Type B pancreatic cell (in vitro differentiated cells): ENCODE measurements at regions not wholly inside any gene's neighbourhood (a gene's known extent, or its start where the extent isn't known, plus 50 kb on each side); places are given as distances from the start of the nearest gene placed in this dataset.
"Not testable (repeated sequence)": the region's sequence is repeated elsewhere in the genome, so short reads cannot be mapped to it uniquely, and the experiment has no call there.

Experiments
- DNase-seq: peaks from one replicate; pipeline ENCODE4 v3.0.0; 2021; ENCODE audit warnings: mixed read lengths; ENCODE audit not compliant: unreplicated experiment; ENCODE audit errors: extremely low spot score
- H3K27ac Mint-ChIP-seq: 2 replicates; pipeline ENCODE4 v1.8.0; 2021; ENCODE audit warnings: mild to moderate bottlenecking, mixed read lengths
- H3K27me3 Mint-ChIP-seq: 2 replicates; pipeline ENCODE4 v1.8.0; 2021; ENCODE audit warnings: mixed read lengths
- H3K36me3 Mint-ChIP-seq: 2 replicates; pipeline ENCODE4 v1.8.0; 2021; ENCODE audit warnings: mixed read lengths
- H3K4me1 Mint-ChIP-seq: one replicate; pipeline ENCODE4 v1.8.0; 2021; ENCODE audit warnings: mixed read lengths; ENCODE audit not compliant: unreplicated experiment
- H3K4me3 Mint-ChIP-seq: 2 replicates; pipeline ENCODE4 v1.8.0; 2021; ENCODE audit warnings: mild to moderate bottlenecking, mixed read lengths
- H3K9me3 Mint-ChIP-seq: 2 replicates; pipeline ENCODE4 v1.8.0; 2021; ENCODE audit warnings: mixed read lengths
- CTCF ChIP-seq: fragments of 200-600 bp; sonication (generic); conservative IDR thresholded peaks from 2 replicates; pipeline ENCODE4 v1.5.0; 2021; ENCODE audit warnings: antibody characterized with exemption, mild to moderate bottlenecking

- no peaks in the 10 kb centered on the region for H3K27me3 Mint-ChIP-seq
- H3K36me3 Mint-ChIP-seq: no peaks in the 10 kb centered on the region
- H3K4me3 Mint-ChIP-seq: peak overlapping the region; percentile 36
- DNase-seq: no peak
- TF ChIP-seq CTCF: no peak
- no peaks in the 10 kb centered on the region for H3K9me3 Mint-ChIP-seq
- peaks cover 40% of the 10 kb centered on the region for H3K4me1 Mint-ChIP-seq
- H3K27ac Mint-ChIP-seq: peak overlapping the region; percentile 23
Measured at GRCh38 chr20:52004018-52004417, 187.6 kb downstream of the ZFP64 start.

GRCh38 chr20:52003415-52003814 lies 188.2 kb downstream of the ZFP64 start:
- TF ChIP-seq CTCF: no peak
- Mint-ChIP-seq H3K27ac (no peak overlapping the region), H3K4me1 (peaks cover 40% of the 10 kb centered on the region), H3K9me3 (no peaks in the 10 kb centered on the region), H3K27me3 (no peaks in the 10 kb centered on the region), H3K36me3 (no peaks in the 10 kb centered on the region), H3K4me3 (peak overlapping the region; percentile 10)
- no peak for DNase-seq

GRCh38 chr20:52001999-52002666 lies 189.4 kb downstream of the ZFP64 start:
- Mint-ChIP-seq H3K4me3 (no peak overlapping the region), H3K4me1 (peaks cover 40% of the 10 kb centered on the region), H3K36me3 (no peaks in the 10 kb centered on the region), H3K27ac (no peak overlapping the region), H3K27me3 (no peaks in the 10 kb centered on the region), H3K9me3 (no peaks in the 10 kb centered on the region)
- peak; percentile 67 for TF ChIP-seq CTCF
- no peak for DNase-seq

GRCh38 chr20:51997281-51997936 lies 194.2 kb downstream of the ZFP64 start:
- not testable (repeated sequence) for DNase-seq, H3K4me3 Mint-ChIP-seq, H3K27me3 Mint-ChIP-seq, H3K9me3 Mint-ChIP-seq, H3K27ac Mint-ChIP-seq, H3K36me3 Mint-ChIP-seq
- H3K4me1 Mint-ChIP-seq: peaks cover 20% of the 10 kb centered on the region

- no peak overlapping the region for H3K4me3 Mint-ChIP-seq
- no peaks in the 10 kb centered on the region for H3K27me3 Mint-ChIP-seq
- no peak for TF ChIP-seq CTCF
- peaks cover 12% of the 10 kb centered on the region for H3K4me1 Mint-ChIP-seq
- no peak for DNase-seq
- no peaks in the 10 kb centered on the region for H3K36me3 Mint-ChIP-seq
- H3K9me3 Mint-ChIP-seq: no peaks in the 10 kb centered on the region
- H3K27ac Mint-ChIP-seq: no peak overlapping the region
Measured at GRCh38 chr20:51995551-51995951, 193.2 kb upstream of the SALL4 start.

- Mint-ChIP-seq H3K4me3 (peak overlapping the region; percentile 1), H3K27ac (peak overlapping the region; percentile 28), H3K9me3 (no peaks in the 10 kb centered on the region), H3K27me3 (no peaks in the 10 kb centered on the region), H3K36me3 (no peaks in the 10 kb centered on the region), H3K4me1 (peaks cover 12% of the 10 kb centered on the region)
- no peak for TF ChIP-seq CTCF
- no peak for DNase-seq
Measured at GRCh38 chr20:51994751-51995417, 192.6 kb upstream of the SALL4 start.
